ENCODE measurements at regions not wholly inside any gene's neighbourhood (a gene's known extent, or its start where the extent isn't known, plus 50 kb on each side); places are given as distances from the start of the nearest gene placed in this dataset.
"Not testable (repeated sequence)": the region's sequence is repeated elsewhere in the genome, so short reads cannot be mapped to it uniquely, and the experiment has no call there.

DNA sequence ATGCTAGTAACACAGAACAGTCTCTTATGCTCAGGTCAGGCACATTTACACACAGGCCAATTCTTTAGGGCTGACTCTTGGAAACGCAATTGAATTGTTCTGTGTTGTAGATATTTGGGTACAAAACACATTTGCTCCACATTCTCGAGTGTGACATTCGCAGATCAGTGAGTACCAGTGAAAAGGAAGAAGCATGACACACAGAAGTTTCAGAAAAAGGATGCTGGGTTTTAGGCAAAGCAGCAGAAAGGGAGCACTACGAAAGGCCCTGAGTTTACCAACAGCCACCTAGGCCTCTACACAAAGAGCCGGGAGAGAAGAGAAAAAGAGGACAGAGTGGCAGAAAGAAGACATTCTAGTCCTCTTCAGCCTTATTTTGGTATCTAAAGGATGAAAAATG lies 254.4 kb upstream of the BTG1 start:
- no peak for DNase-seq (ENCODE audit: low read depth in 3 of 3)

DNA sequence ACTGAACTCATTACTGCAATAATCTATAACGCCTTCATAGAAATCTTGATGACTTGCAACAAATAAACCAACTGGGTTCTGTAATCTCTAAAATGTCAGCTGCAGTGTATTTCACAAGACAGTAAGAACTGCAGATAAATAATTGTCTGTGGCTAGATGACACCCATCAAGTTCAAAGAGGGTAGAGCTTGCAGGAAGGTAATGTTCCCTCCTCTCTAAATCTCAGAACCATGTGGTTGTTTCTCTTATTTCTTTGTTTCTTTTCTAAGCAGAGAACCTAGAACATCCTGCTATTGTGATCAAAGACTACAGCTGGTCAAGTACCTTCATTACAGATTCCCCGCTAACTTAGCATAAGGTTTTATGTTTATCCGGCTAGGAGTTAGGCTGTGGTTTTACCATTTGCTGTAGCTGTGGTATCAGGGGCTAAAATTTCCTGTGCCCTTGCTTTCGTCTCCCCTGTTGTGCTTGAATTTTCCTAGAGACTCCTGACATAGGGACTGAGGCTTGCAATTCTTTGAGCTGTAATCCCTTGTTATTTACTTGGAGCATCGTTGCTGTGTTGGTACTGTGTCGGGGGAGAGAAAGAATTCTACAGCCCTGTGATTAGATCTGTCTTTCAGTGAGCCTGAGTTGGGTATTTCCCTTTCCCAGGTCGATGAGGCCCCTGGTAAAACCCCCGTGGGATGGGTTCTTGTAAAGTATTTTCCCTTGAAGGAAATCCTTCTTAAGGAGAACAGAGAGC lies 253.1 kb upstream of the BTG1 start:
- no peak for DNase-seq (ENCODE audit: low read depth in 3 of 3)

DNA sequence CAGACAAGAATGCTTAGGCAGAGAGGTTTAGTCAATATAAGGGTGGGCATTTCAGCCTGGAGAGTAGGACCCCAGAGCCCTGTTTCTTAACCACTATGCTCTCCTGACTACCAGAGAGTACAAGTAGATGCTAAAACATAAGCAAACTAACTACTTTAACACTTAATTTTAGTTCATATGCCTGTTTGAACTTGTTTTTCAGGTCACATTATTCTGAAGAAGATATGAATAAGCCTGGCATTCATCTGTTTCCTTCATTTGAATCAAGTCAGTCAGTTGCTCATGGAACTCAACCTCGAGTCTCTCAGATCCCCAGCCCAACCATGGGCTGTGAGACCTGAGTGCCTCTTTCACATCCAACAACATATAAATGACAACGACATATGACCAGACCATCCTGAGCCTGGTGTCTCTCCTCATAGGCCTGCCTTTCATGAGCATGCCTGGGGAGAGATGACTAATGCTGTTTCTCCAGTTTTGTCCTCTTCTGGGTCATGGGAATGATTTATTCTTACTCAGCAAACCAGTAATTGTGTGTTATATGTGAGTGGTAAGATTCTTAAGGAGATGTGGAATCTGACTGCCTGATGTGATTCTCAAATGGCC lies 251.1 kb upstream of the BTG1 start:
- no peak for DNase-seq (ENCODE audit: low read depth in 3 of 3)

DNA sequence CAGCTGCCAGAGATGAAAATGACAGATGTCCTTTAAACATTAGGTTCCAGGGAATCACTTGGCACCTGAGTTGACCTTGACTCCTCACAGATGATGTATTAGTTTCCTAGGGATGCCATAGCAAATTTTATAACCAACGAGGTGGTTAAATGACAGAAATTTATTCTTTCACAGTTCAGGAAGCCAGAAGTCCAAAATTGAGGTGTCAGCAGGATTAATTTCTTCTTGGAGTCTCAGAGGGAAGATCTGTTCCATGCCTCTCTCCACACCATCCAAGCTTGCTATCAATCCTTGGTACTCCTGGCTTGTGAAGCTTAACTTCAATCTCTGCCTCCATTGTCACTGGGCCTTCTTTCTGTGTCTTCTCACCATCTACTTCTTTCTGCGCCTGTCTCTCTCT lies 249.7 kb upstream of the BTG1 start:
- no peak for DNase-seq (ENCODE audit: low read depth in 3 of 3)

DNA sequence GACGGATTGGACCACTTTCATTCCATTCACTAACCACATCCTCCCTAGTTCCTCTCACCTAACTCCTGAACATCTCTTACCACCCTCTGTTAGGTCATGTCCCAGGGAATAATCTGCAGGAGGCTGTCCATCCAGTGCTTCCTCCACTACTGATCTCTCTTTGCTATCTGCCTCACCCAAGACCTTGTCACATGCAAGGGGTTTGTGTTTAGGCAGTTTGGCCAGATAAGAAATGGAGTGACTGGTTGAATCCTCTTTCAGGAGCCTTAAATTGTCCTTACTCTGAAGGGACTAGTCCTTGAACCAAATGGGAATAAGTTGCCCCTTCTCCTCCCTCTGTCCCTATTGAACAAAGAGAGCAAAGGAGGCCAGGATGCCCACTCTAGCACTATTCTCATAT lies 249.2 kb upstream of the BTG1 start:
- no peak for DNase-seq (ENCODE audit: low read depth in 3 of 3)

DNA sequence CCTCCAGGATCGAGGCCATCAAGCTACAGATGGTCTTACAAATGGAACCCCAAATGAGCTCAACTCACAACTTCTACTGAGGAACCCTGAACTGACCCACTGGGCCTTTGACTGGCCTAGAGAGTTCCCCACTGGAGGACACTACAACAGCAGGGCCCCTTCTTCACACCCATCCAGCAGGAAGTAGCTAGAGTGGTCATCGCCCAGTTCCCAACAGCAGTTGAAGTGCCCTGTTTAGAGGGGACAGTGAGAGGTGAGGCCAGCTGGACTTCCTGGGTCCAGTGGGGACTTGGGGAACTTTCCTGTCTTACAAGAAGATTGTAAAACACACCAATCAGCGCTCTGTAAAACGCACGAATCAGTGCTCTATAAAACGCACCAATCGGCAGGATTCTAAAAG lies 247.9 kb upstream of the BTG1 start:
- DNase-seq (ENCODE audit: low read depth in 3 of 3): no peak

DNA sequence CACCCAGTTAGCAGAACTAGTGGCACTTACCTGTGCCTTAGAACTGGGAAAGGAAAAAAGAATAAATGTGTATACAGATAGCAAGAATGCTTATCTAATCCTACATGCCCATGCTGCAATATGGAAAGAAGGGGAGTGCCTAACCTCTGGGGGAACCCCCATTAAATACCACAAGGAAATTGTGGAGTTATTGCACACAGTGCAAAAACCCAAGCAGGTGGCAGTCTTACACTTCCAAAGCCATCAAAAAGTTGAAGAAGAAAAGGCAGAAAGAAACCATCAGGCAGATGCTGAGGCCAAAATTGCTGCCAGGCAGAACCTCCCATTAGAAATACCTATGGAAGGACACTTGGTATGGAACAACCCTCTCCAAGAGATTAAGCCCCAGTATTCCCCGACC lies 246.1 kb upstream of the BTG1 start:
- not testable (repeated sequence) for DNase-seq (ENCODE audit: low read depth in 3 of 3)

DNA sequence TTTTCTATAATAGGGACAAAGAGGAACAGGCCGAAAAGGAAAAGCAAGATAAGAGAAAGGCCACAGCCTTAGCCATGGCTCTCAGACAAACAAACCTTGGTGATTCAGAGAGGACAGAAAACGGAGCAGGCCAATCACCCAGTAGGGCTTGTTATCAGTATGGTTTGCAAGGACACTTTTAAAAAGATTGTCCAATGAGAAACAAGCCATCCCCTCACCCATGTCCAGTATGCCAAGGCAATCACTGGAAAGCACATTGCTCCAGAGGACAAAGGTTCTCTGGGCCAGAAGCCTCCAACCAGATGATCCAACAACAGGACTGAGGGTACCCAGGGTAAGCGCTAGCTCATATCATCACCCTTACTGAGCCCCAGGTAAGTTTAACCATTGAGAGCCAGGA lies 243.8 kb upstream of the BTG1 start:
- no peak for DNase-seq (ENCODE audit: low read depth in 3 of 3)

DNA sequence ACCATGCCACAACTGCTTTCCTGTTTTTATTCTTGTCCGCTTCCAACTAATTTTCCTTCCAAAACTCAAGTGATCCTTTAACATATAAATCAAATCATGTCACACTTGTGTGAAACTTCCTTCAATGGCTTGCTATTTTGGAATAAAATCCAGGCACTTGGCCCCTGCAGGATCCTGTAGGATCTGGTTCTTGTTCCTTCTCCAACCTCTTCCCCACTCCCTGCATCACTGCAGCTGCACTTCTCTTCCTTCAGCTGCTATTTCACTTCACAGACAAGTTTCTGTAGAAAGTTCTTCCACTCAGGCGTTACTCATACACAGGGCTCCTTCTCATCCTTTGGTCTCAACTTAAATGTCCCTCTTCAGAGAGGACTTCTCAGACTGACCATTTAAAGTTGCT lies 239.7 kb upstream of the BTG1 start:
- DNase-seq (ENCODE audit: low read depth in 3 of 3): no peak

DNA sequence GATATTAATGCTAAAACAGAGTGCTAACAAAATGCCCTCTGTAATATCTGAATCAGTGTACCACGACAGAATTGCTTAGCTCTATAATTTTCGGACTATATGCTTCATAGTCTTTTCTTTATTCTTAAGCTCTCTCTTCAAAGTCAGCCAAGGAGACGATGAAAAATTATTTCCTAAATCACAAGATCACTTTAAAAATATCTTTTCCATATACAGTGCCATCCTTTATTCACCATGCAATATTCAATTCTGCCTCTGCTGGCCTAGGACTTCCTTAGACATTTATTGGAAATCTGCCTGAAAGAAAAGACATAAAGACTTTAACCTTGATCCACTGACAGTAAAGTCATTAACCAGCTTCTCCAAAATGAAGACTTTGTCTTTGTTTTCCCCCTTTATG lies 238.9 kb upstream of the BTG1 start:
- DNase-seq (ENCODE audit: low read depth in 3 of 3): no peak

DNA sequence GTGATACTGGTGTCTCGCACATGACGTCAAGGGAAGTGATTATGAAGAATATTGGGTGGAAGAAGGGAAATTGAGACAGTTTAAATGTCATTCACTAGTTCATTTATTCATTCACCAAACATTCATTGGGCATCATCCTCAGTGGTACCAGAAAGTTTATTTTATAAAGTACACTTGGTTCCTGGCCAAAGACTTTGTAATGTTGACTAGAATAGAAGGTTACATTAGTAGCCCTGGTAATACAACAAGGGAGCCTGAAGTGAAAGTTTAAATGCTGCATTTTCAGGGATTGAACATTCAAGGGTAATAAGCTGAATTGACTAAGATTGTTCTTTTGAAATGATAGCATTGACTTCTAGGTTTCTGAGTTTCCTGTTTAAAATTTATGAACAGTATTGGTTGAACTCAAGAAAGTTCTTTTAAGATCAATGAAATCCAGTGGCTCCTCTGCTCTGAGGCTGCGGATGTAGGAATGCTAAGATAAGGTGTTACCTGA lies 236.8 kb upstream of the BTG1 start:
- no peak for DNase-seq (ENCODE audit: low read depth in 3 of 3)

DNA sequence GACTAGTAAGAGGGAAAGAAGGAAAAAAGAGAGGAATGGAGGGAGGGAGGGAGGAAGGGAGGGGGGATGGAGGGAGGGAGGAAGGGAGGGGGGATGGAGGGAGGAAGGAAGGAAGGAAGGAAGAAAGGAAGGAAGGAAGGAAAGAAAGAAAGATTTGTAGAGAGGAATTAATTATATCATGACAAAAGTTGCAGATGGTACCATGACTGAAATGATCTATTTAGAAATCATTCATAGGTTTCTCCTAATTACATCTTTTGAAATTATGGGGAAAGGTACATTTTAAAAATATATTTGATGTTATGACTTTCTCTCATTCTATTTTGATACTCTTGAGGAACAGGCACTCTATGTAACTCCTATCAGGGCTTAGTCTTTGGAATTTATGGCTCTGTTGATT lies 236.2 kb upstream of the BTG1 start:
- DNase-seq (ENCODE audit: low read depth in 3 of 3): no peak

DNA sequence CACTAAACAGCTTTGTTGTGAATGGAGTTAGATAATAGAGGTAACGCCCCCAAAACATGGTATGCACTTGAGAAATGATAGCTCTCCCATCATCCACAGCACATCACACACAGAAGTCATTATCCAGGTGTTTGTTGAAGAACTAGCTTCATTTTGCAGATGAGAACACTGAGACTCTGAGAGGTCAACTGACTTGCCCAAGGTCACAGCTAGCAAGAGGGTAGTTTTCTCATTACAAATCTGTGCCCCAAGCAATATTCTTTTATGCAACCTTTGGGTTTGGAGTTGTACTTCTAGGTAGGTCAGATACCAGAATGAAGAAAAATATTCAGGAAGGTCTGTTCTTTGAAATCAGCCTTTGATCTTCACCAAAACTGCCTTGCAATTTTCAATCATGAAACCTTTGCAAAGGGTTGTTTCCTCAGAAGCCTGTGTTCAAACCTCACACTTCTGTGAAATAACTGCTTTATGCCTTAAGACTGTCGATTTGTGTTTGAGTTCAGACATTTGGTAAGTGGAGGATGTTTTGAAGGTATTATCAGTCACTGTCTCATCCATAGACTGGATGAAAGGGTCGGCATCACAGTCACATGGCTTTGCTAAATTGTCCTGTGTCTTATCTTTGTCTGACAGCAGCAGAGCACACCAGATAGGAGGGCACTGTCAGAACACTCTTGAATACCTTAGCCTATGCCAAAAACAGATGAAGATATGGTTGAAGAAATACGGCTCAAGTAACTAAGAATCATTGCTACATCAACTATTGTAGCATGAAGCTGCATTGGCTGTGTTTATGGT lies 233.2 kb upstream of the BTG1 start:
- DNase-seq (ENCODE audit: low read depth in 3 of 3): no peak

DNA sequence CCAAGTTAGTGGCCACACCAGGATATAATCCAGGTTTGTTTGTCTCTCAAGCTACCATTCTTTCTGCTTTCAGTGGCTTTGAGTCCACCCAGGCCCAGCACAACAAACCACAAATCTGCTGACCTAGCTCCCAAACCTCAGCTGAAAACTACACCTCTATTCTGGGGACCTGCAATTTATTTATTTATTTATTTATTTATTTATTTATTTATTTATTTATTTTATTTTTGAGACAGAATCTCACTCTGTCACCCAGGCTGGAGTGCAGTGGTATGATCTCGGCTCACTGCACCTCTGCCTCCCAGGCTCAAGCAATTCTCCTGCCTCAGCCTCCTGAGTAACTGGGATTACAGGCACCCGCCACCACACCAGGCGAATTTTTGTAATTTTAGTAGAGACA lies 229.9 kb upstream of the BTG1 start:
- not testable (repeated sequence) for DNase-seq (ENCODE audit: low read depth in 3 of 3)

DNA sequence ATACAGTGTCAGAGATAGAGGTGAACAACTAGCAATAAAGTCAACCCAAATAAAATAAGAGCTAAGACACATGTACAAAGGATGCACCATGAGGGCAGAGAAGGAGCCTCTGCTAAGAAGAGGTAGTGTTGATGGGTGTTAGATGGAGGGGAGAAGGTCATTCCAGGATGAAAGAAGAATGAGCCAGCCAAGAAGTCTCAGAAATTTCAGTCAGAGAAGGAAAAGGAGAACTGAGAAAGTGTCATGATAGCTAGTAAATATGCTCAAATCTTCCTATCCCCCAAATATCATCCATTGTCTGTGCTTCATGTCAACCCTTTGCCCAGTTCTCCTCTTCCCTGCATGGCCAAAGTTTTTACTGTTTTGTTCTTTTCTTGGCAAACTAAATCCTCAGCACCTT lies 225.2 kb upstream of the BTG1 start:
- DNase-seq (ENCODE audit: low read depth in 3 of 3): no peak

DNA sequence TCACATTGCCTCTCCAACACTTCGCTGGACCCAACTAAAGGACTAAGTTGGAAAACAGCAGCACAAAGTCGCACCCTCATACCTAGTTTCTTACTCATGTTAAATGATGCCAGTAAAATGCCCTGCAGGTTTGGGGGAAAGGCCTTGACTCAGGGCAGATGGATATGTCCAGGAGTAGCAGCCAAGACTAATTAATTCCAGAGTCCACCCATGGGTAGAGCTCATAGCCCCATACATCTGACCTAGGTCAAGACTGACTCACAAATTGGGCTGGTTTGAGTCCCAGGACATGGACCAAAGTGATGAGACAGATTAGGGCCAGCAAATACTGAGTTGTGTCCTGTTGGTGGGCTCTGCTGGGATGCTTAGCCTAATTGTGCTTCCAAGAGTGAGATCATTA lies 224.0 kb upstream of the BTG1 start:
- no peak for DNase-seq (ENCODE audit: low read depth in 3 of 3)

DNA sequence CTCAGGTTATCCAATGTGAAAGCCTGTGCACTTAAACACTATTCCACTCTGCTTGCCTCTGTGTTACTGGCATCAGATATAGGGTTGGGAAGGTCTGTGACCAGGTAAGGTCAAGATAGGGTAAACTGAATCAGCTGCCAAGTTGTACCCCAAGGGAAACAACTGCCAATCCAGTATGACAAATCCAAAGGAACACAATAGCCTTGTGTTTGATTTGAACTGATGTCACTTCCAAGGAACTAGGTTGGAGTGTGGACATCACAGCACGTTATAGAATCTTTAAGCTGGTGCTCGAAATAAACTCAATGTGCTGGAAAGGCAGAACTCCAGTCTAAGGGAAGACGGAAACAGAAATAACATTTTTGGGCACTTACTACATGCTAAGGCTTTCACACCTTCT lies 223.4 kb upstream of the BTG1 start:
- no peak for DNase-seq (ENCODE audit: low read depth in 3 of 3)

DNA sequence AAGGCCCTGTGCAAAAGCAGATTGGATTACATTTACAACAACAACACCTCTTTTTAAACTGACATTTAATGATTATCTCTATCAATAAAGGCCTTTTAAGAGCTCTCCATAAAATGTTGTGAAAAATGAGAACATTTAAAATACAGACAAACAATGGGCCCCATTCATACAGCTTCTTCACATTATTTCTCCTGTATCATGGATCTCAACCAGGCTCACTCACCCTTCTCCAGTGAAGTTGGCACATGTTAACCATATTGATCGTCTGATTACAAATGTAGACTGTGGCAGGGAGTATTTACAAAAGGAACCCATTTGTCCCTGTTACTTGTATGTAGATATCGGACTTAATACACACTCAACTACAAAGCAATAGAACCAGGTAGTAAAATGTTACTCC lies 220.2 kb upstream of the BTG1 start:
- DNase-seq (ENCODE audit: low read depth in 3 of 3): no peak

DNA sequence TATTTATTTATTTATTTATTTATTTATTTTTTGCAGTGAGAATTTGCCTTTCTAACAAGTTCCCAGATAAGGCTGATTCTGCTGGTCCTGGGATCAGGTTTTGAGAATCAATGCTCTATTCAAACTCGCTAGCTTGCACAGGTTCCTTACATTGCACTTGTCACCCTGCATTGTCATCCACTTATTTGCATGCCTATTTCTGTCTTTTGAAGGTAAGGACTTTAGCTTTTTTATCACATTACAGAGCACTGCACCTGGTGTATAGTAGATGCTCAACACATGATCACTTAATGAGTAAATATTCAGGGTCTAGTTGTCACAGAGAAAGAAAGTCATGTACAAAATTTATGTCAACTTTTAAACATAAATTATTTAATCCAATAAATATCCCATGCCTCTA lies 219.7 kb upstream of the BTG1 start:
- DNase-seq (ENCODE audit: low read depth in 3 of 3): no peak

DNA sequence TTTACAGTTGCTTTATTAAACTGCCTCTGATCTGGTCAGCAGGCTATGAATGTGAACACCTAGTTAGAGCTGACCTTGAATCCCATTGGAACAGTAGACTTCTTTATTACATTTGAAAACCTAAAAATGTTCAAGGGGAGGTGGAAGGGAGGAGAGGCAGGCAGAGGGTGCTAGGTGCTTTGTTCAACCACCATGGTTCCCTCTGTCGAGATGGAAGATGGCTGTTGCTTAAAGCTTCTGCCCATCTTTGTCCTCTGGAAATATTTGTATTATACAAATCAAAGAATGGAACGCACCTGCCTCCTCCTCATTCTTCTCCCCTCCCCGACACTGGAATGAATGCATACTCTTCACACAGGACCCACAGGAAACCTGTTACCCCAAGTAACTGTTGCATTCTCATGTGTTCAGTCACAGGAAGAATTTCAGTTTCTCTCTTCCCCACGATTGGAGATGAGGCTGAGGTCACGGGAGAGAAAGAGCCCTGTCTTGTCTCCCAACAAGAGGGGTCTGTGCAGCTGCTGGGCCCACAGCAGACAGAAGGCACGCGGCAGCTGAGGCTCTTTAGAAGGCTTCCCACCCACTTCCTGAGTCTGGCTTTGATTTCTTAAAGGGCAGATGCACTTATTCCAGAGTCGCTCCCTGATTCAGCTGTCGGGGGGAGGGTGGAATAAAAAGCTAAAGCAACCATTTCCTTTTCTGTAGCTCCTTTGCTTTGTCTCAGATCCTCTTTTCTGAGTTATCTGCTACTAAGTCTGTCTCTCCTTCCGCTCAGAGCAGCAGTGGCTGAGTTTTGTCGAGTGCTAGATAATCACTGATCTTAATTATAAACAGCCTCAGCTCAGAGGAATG lies 217.9 kb upstream of the BTG1 start:
- DNase-seq (ENCODE audit: low read depth in 3 of 3): no peak

DNA sequence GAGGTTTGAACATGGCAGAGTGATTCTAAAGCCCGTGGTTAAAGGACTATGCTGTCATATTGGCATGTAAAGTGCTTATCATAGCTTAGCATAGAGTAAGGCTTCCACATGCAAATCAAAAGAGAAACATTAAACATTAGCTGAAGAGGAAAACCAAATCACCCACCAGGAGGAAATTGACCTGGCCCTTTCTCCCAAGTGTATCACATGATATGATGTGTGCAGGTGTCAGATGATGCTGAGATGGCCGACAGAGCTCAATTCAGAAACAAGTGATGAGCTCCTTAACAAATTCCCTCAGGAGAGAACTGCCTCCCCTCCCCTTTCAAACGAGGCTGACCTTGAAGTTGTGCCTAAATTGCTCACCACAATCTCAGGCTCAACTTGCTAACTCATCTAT lies 217.1 kb upstream of the BTG1 start:
- DNase-seq (ENCODE audit: low read depth in 3 of 3): no peak

DNA sequence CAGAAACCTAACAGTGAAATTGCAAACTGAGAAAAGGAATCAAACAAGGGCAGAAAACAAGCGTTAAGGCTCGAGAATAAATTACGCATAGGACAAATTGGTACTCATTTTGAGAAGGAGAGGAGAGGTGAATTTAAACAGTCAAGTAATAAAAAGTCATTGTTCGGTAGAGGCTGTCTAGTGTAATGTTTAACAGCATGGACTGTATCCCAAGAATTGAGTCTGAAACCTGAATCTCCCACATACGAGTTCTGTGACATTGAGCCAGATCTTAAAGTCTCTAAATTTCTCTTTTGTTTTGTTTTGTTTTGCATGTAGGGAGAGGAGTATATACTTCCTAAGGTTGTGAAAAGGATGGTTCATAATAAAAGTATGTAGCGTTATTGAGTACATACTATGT lies 216.5 kb upstream of the BTG1 start:
- no peak for DNase-seq (ENCODE audit: low read depth in 3 of 3)

All from stimulated activated CD4-positive, alpha-beta T cell treated with anti-CD3 and anti-CD28 coated beads, TNF-alpha, amount 100 ng/mL, for 48 hours (primary cell).